ENCODE measurements at regions not wholly inside any gene's neighbourhood (a gene's known extent, or its start where the extent isn't known, plus 50 kb on each side); places are given as distances from the start of the nearest gene placed in this dataset.

DNA sequence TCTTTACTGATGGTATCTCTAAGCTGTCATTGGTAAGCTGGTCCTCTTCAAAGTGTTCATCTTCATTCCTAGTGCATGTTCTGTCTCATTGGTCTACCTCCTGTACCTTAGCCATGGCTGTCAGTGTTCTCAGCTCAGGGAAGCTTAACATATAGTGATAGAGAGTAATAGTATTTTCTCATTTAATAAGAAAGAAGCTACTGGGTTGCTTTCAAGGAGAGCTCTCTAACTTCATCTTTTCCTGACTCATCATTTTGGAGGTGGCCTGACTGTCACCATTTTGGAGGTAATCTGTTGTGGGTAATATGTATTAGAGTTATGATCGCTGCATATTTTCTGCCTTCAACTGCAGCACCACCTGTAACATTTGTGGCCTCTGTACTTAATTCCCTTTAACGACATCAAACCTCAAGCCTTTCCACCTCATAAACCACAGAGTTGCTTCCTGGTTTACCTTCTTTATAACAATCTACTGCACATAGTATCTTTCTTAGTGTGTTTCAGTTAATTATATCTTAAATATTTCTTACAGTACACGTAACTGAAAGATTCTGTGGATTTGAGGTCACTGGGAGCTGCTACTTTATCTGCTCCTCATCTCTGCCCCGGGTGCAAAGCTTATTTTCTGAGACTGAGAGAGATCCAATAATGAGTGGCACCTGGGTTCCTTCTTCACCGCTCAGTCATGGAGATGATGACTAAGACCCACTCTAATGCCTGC lies 474.0 kb upstream of the TECRL start:
- Histone ChIP-seq H3K4me1 (no peaks in the 10 kb centered on the region), H3K4me3 (no peak overlapping the region), H3K36me3 (no peaks in the 10 kb centered on the region), H3K27ac (no peak overlapping the region), H3K27me3 (no peaks in the 10 kb centered on the region), H3K9me3 (no peaks in the 10 kb centered on the region)
- TF ChIP-seq, protein P1, sequence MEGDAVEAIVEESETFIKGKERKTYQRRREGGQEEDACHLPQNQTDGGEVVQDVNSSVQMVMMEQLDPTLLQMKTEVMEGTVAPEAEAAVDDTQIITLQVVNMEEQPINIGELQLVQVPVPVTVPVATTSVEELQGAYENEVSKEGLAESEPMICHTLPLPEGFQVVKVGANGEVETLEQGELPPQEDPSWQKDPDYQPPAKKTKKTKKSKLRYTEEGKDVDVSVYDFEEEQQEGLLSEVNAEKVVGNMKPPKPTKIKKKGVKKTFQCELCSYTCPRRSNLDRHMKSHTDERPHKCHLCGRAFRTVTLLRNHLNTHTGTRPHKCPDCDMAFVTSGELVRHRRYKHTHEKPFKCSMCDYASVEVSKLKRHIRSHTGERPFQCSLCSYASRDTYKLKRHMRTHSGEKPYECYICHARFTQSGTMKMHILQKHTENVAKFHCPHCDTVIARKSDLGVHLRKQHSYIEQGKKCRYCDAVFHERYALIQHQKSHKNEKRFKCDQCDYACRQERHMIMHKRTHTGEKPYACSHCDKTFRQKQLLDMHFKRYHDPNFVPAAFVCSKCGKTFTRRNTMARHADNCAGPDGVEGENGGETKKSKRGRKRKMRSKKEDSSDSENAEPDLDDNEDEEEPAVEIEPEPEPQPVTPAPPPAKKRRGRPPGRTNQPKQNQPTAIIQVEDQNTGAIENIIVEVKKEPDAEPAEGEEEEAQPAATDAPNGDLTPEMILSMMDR (IDR thresholded peaks at IDR 0.05) = no peak
- intact Hi-C loops (cut with DNase I) = no loop called here
- ATAC-seq = no peak
- no peak for DNase-seq

DNA sequence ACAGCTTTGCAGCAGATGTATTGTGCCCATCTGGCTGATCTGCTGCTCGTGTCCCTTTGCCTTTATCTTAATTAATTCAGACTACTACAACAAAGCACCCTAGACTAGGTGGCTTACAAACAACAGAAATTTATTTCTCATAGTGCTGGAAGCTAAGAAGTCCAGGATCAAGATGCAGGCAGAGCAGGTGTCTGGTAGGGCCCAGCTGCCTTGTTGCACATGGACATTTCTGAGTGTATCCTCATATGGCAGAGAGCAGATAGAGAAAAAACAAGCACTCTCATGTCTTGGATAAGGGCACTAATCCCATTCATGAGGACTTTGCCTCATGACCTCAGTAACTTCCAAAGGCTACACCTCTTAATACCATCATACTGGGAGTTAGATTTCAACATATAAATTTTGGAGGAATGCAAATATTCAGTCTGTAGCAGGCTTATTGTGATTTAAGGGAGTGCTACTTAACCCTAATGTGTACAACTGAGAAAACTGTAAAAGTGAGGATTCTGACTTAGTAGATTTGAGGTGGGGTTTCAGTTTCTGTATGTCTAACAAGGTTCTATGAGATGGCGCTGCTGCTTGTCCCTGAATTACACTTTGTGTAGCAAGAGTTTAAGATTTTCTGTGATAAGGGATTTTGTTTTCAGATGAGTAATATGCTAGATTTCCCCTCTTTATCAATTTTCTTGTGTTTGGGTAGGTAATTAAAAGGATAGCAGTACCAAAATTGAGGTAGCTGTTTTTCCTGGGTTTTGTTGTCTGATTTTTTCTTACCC lies 473.2 kb upstream of the TECRL start:
- TF ChIP-seq, protein P1 (IDR thresholded peaks at IDR 0.05) = no peak
- Histone ChIP-seq H3K27ac (no peak overlapping the region), H3K4me3 (no peak overlapping the region), H3K4me1 (no peaks in the 10 kb centered on the region), H3K27me3 (no peaks in the 10 kb centered on the region), H3K36me3 (no peaks in the 10 kb centered on the region), H3K9me3 (no peaks in the 10 kb centered on the region)
- intact Hi-C loops (cut with DNase I) = no loop called here
- DNase-seq = no peak
- ATAC-seq = no peak

DNA sequence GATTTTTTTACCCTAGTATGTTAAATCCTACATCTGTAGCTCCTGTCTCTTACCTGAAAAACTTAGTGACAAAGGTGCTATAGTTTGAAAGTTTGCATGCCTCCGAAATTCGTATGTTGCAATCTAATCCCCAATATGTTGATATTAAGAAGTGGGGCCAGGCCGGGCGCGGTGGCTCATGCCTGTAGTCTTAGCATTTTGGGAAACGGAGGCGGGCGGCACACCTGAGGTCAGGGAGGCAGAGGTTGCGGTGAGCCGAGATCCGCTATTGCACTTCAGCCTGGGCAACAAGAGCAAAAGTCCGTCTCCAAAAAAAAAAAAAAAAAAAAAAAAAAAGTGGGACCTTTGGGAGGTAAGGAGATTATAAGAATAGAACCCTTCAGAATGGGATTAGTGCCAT lies 471.3 kb upstream of the TECRL start:
- ATAC-seq = no peak
- intact Hi-C loops (cut with DNase I) = no loop called here
- DNase-seq = no peak

DNA sequence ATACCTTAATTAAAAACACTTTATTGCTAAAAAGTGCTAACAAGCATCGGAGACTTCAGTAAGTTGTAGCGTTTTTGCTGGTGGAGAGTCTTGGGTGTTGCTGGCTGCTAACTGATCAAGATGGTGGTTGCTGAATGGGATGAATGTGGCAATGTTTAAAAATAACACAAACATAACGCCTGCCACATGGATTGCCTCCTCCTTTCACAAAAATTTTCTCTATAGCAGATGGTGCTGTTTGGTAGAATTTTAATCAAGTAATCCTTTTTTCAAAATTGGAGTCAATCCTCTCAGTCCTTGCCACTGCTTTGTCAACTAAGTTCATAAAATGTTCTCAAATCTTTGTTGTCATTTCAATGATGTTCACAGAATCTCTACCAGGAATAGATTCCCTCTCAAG lies 466.8 kb upstream of the TECRL start:
- no peak overlapping the region for H3K27ac ChIP-seq
- no peaks in the 10 kb centered on the region for H3K36me3 ChIP-seq
- intact Hi-C loops (cut with DNase I) = no loop called here
- DNase-seq (no peak), ATAC-seq (no peak)
- H3K4me1 ChIP-seq = no peaks in the 10 kb centered on the region
- H3K4me3 ChIP-seq = no peak overlapping the region
- TF ChIP-seq, protein P1 (IDR thresholded peaks at IDR 0.05) = no peak
- H3K27me3 ChIP-seq = no peaks in the 10 kb centered on the region
- no peaks in the 10 kb centered on the region for H3K9me3 ChIP-seq

More for the DNA sequence above, 471.3 kb upstream of the TECRL start:
- H3K36me3 ChIP-seq = no peaks in the 10 kb centered on the region
- no peak overlapping the region for H3K27ac ChIP-seq
- H3K4me1 ChIP-seq = no peaks in the 10 kb centered on the region
- H3K9me3 ChIP-seq = no peaks in the 10 kb centered on the region
- TF ChIP-seq, protein P1 (IDR thresholded peaks at IDR 0.05) = no peak
- H3K27me3 ChIP-seq = no peaks in the 10 kb centered on the region
- H3K4me3 ChIP-seq = no peak overlapping the region

DNA sequence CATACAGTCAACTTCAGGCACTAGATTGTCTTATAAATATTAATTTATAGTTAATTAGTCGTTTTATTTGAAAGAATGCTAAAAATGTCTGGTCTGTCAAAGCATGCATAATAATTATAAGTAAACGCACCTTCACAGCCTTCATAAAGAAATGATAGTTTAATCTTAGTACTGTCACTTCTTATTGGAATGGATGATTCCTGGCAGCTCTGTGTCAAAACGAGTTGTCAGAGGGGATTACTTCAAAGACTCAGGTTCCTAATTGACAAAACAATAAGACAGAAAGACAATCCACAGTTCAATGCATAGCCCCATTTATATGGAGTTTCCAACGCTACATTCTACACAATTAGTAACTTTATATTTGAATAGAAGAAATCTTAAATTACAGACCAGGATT lies 461.3 kb upstream of the TECRL start:
- Histone ChIP-seq H3K9me3 (no peaks in the 10 kb centered on the region), H3K27ac (no peak overlapping the region), H3K27me3 (no peaks in the 10 kb centered on the region), H3K4me3 (no peak overlapping the region), H3K36me3 (no peaks in the 10 kb centered on the region), H3K4me1 (no peaks in the 10 kb centered on the region)
- DNase-seq = no peak
- ATAC-seq = no peak
- TF ChIP-seq, protein P1 (IDR thresholded peaks at IDR 0.05) = no peak
- intact Hi-C loops (cut with DNase I) = no loop called here

Measured in upper lobe of right lung (tissue), 1 donor.